Left ventricle myocardium inferior (tissue), 1 donor: ENCODE measurements at regions not wholly inside any gene's neighbourhood (a gene's known extent, or its start where the extent isn't known, plus 50 kb on each side); places are given as distances from the start of the nearest gene placed in this dataset.

Experiments
- DNase-seq: peaks from one replicate; pipeline ENCODE4 v3.0.0-alpha.2; 2020
- H3K27ac ChIP-seq: fragments of 200-600 bp; replicated peaks from 2 replicates; pipeline ENCODE4 v1.8.0; 2021
- H3K27me3 ChIP-seq: fragments of 200-600 bp; 2 replicates; pipeline ENCODE4 v1.8.0; 2021; ENCODE audit warnings: low read depth
- H3K36me3 ChIP-seq: fragments of 200-600 bp; 2 replicates; pipeline ENCODE4 v1.8.0; 2021
- H3K4me1 ChIP-seq: fragments of 200-600 bp; 2 replicates; pipeline ENCODE4 v1.8.0; 2021
- H3K4me3 ChIP-seq: fragments of 200-600 bp; 2 replicates; pipeline ENCODE4 v1.8.0; 2021; ENCODE audit warnings: mild to moderate bottlenecking, moderate library complexity
- H3K9me3 ChIP-seq: fragments of 200-600 bp; replicated peaks from 2 replicates; pipeline ENCODE4 v1.8.0; 2021
- CTCF ChIP-seq: fragments of 200-600 bp; IDR thresholded peaks from 2 replicates; pipeline ENCODE4 v1.8.0; 2021; ENCODE audit warnings: antibody characterized with exemption, mild to moderate bottlenecking, borderline replicate concordance
- intact Hi-C: fragments of 100-400 bp; cut with micrococcal nuclease; formaldehyde crosslinking; loops from one replicate; pipeline ENCODE4 v1.11.0; 2022
- donor health status: DM: no; HTN: yes; CAD: no; lungs with severe emphysema.

- H3K4me3 ChIP-seq: no peak overlapping the region
- no peak overlapping the region for H3K27ac ChIP-seq
- TF ChIP-seq CTCF: no peak
- H3K9me3 ChIP-seq: no peaks in the 10 kb centered on the region
- intact Hi-C loops: no loop called here
- peaks cover 9% of the 10 kb centered on the region for H3K4me1 ChIP-seq
- no peaks in the 10 kb centered on the region for H3K36me3 ChIP-seq
- no peak for DNase-seq
- H3K27me3 ChIP-seq: no peaks in the 10 kb centered on the region
Observed at GRCh38 chr3:64844558-64844957, 156.8 kb upstream of the ADAMTS9 start.

- H3K36me3 ChIP-seq: no peaks in the 10 kb centered on the region
- H3K4me1 ChIP-seq: no peaks in the 10 kb centered on the region
- intact Hi-C loops: no loop called here
- no peak overlapping the region for H3K4me3 ChIP-seq
- no peak for TF ChIP-seq CTCF
- H3K27ac ChIP-seq: no peak overlapping the region
- no peak for DNase-seq
- H3K27me3 ChIP-seq: no peaks in the 10 kb centered on the region
- no peaks in the 10 kb centered on the region for H3K9me3 ChIP-seq
Observed at GRCh38 chr3:64837986-64838735, 150.4 kb upstream of the ADAMTS9 start.

GRCh38 chr3:64837126-64837738, 149.4 kb upstream of the ADAMTS9 start:
- Histone ChIP-seq H3K4me1 (no peaks in the 10 kb centered on the region), H3K27me3 (no peaks in the 10 kb centered on the region), H3K36me3 (no peaks in the 10 kb centered on the region), H3K27ac (no peak overlapping the region), H3K9me3 (no peaks in the 10 kb centered on the region), H3K4me3 (no peak overlapping the region)
- TF ChIP-seq CTCF: no peak
- no peak for DNase-seq
- intact Hi-C loops: no loop called here

GRCh38 chr3:64836097-64836496, 148.3 kb upstream of the ADAMTS9 start:
- DNase-seq: no peak
- H3K9me3 ChIP-seq: no peaks in the 10 kb centered on the region
- no peaks in the 10 kb centered on the region for H3K27me3 ChIP-seq
- no peaks in the 10 kb centered on the region for H3K4me1 ChIP-seq
- H3K36me3 ChIP-seq: no peaks in the 10 kb centered on the region
- H3K4me3 ChIP-seq: no peak overlapping the region
- TF ChIP-seq CTCF: no peak
- no peak overlapping the region for H3K27ac ChIP-seq
- intact Hi-C loops: no loop called here

GRCh38 chr3:64832098-64832497, 144.3 kb upstream of the ADAMTS9 start:
- intact Hi-C loops: no loop called here
- H3K27ac ChIP-seq: no peak overlapping the region

More at GRCh38 chr3:64832098-64832497, 144.3 kb upstream of the ADAMTS9 start:
- TF ChIP-seq CTCF: no peak
- Histone ChIP-seq H3K36me3 (no peaks in the 10 kb centered on the region), H3K27me3 (no peaks in the 10 kb centered on the region), H3K4me1 (no peaks in the 10 kb centered on the region), H3K4me3 (no peak overlapping the region), H3K9me3 (no peaks in the 10 kb centered on the region)
- no peak for DNase-seq
